HEK293T (cell line): ENCODE measurements at regions not wholly inside any gene's neighbourhood (a gene's known extent, or its start where the extent isn't known, plus 50 kb on each side); places are given as distances from the start of the nearest gene placed in this dataset.

Experiments
- CTCF ChIA-PET: fragments of 350-600 bp; formaldehyde crosslinking; extraction: SDS; loops from one replicate; lab custom pipeline; 2021; ENCODE audit warnings: antibody characterized with exemption, inconsistent platforms; lab: Yijun Ruan, JAX
- POLR2A ChIA-PET: fragments of 350-600 bp; formaldehyde crosslinking; extraction: SDS; loops from one replicate; lab custom pipeline; 2020; ENCODE audit warnings: antibody characterized with exemption, inconsistent platforms; lab: Yijun Ruan, JAX
- DNase-seq: peaks from one replicate; pipeline ENCODE4 v3.0.0; 2012; ENCODE audit warnings: mixed read lengths; ENCODE audit errors: extremely low spot score
- BHLHE40 ChIP-seq: fragments of 450-650 bp; IDR thresholded peaks from 2 replicates; pipeline ENCODE4 v1.6.1; 2016; ENCODE audit warnings: mild to moderate bottlenecking, moderate library complexity, borderline replicate concordance
- CTBP1 ChIP-seq: fragments of 450-650 bp; IDR thresholded peaks from 2 replicates; pipeline ENCODE4 v1.6.1; 2016; ENCODE audit warnings: borderline replicate concordance
- FOXA1 ChIP-seq: fragments of 450-650 bp; IDR thresholded peaks from 2 replicates; pipeline ENCODE4 v1.6.1; 2016; ENCODE audit warnings: mild to moderate bottlenecking
- FOXK2 ChIP-seq: fragments of 450-650 bp; IDR thresholded peaks from 2 replicates; pipeline ENCODE4 v1.6.1; 2016; ENCODE audit warnings: mild to moderate bottlenecking
- FOXM1 ChIP-seq: fragments of 450-650 bp; IDR thresholded peaks from 2 replicates; pipeline ENCODE4 v1.6.1; 2017; ENCODE audit warnings: mild to moderate bottlenecking, borderline replicate concordance
- HDGF ChIP-seq: fragments of 450-650 bp; IDR thresholded peaks from 2 replicates; pipeline ENCODE4 v1.6.1; 2017; ENCODE audit warnings: antibody characterized with exemption, borderline replicate concordance
- L3MBTL2 ChIP-seq: fragments of 450-650 bp; conservative IDR thresholded peaks from 2 replicates; pipeline ENCODE4 v1.6.1; 2016; ENCODE audit warnings: mild to moderate bottlenecking
- LEF1 ChIP-seq: fragments of 450-650 bp; IDR thresholded peaks from 2 replicates; pipeline ENCODE4 v1.6.1; 2017; ENCODE audit warnings: mild to moderate bottlenecking, borderline replicate concordance
- NFRKB ChIP-seq: fragments of 450-650 bp; IDR thresholded peaks from 2 replicates; pipeline ENCODE4 v1.6.1; 2016; ENCODE audit warnings: mild to moderate bottlenecking, moderate library complexity
- SP1 ChIP-seq: fragments of 450-650 bp; IDR thresholded peaks from 2 replicates; pipeline ENCODE4 v1.6.1; 2017
- ZNF384 ChIP-seq: fragments of 450-650 bp; IDR thresholded peaks from 2 replicates; pipeline ENCODE4 v1.6.1; 2016
- TF ChIP-seq, protein P1 (sequence below): fragments of 450-650 bp; IDR thresholded peaks from 2 replicates; pipeline ENCODE4 v1.6.1; 2016

DNA sequence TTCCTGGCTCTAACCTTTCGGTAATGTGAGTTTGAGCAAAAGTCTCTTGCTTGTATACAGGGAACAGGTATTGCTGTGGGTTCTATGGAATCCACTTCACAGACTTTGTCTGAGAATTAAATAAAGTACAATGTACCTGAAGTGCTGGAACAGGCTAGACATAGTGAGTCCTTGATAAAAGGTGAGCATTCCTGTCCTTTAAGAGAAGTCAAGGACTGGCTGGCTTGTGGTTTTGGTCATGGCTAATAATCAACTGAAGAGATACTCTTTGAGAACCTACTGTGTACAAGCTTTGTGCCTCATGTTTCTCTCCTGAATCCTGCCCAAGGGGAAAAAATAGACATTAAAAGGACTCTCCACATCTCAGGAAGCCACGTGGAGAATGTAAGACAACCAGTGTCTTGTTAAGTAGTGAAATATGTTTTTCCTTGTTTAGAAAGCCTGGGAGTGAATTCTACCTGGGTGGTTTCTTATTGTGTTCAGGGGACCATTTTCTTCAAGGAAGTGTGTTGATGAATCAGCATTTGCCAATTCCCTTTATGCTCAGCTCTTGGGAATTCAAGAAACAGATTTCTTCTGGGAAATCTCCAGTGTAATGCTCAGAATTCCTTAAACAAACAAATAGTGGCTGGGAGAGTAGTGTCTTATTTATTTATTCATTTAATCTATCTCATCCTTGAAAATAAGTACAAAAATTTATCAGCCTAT, 55.2 kb upstream of the PLD5 start:
- POLR2A ChIA-PET: no interaction called here
- DNase-seq: no peak
- CTCF ChIA-PET: no interaction called here
- TF ChIP-seq L3MBTL2: no peak
- TF ChIP-seq, protein P1, sequence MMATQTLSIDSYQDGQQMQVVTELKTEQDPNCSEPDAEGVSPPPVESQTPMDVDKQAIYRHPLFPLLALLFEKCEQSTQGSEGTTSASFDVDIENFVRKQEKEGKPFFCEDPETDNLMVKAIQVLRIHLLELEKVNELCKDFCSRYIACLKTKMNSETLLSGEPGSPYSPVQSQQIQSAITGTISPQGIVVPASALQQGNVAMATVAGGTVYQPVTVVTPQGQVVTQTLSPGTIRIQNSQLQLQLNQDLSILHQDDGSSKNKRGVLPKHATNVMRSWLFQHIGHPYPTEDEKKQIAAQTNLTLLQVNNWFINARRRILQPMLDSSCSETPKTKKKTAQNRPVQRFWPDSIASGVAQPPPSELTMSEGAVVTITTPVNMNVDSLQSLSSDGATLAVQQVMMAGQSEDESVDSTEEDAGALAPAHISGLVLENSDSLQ: no peak
- TF ChIP-seq SP1: no peak
- no peak for TF ChIP-seq ZNF384
- TF ChIP-seq HDGF: no peak
- TF ChIP-seq NFRKB: no peak
- TF ChIP-seq CTBP1: no peak
- no peak for TF ChIP-seq LEF1
- TF ChIP-seq BHLHE40: no peak
- no peak for TF ChIP-seq FOXK2
- TF ChIP-seq FOXA1: no peak
- no peak for TF ChIP-seq FOXM1
